Uterus (tissue), 3 donors: ENCODE measurements at regions not wholly inside any gene's neighbourhood (a gene's known extent, or its start where the extent isn't known, plus 50 kb on each side); places are given as distances from the start of the nearest gene placed in this dataset.

Source experiments
- DNase-seq, 2 donors: peaks; one replicate each; pipeline ENCODE4 v3.0.0-alpha.2; 2019 to 2020
- H3K27ac ChIP-seq, 2 donors: fragments of 200-600 bp; sonication (generic); 1 replicate in 1 of 2; 2 replicates in 1 of 2; pipeline ENCODE4 v1.5.1; 2016 to 2018
- H3K27me3 ChIP-seq, 2 donors: fragments of 200-600 bp; sonication (generic); one replicate each; pipeline ENCODE4 v1.5.1; 2018 to 2019; ENCODE audit warnings: control low read depth in 1 of 2
- H3K36me3 ChIP-seq, 2 donors: fragments of 200-600 bp; sonication (generic); one replicate each; pipeline ENCODE4 v1.5.1; 2019; ENCODE audit warnings: control low read depth in 1 of 2
- H3K4me1 ChIP-seq, 2 donors: fragments of 200-600 bp; sonication (generic); one replicate each; pipeline ENCODE4 v1.5.1; 2018 to 2019; ENCODE audit warnings: control low read depth in 1 of 2
- H3K4me3 ChIP-seq, 2 donors: fragments of 200-600 bp; sonication (generic); 1 replicate in 1 of 2; 2 replicates in 1 of 2; pipeline ENCODE4 v1.5.1; 2018 to 2019; ENCODE audit warnings: mild to moderate bottlenecking in 1 of 2
- H3K9me3 ChIP-seq, 2 donors: fragments of 200-600 bp; sonication (generic); one replicate each; pipeline ENCODE4 v1.5.1; 2019; ENCODE audit warnings: control low read depth in 1 of 2
- CTCF ChIP-seq, 4 experiments: fragments of 200-600 bp in 2 of 4; fragments of 450-650 bp in 2 of 4; sonication (generic) in 2 of 4; IDR thresholded peaks; one replicate each; pipeline ENCODE4 v1.5.1; 2016 to 2019; ENCODE audit warnings: antibody characterized with exemption in 4 of 4, mild to moderate bottlenecking in 2 of 4, moderate library complexity in 1 of 4
- POLR2A ChIP-seq, 2 donors: fragments of 450-650 bp; IDR thresholded peaks; one replicate each; pipeline ENCODE4 v1.6.1; 2016; ENCODE audit warnings: antibody characterized with exemption in 2 of 2, mild to moderate bottlenecking in 1 of 2, moderate library complexity in 1 of 2
- intact Hi-C: fragments of 100-400 bp; cut with DNase I; formaldehyde crosslinking; loops from one replicate; pipeline ENCODE4 v1.15.1; 2023; ENCODE audit warnings: low total_unique reads
- donor health status: DM: yes; HTN: yes; CAD: no.

- intact Hi-C loops: no loop called here
- H3K27ac ChIP-seq: no peak overlapping the region
- H3K4me3 ChIP-seq: no peak overlapping the region
- H3K36me3 ChIP-seq: no peaks in the 10 kb centered on the region
- H3K9me3 ChIP-seq: no peaks in the 10 kb centered on the region
- no peak for DNase-seq
- TF ChIP-seq CTCF (IDR thresholded peaks at IDR 0.05) (no peak), POLR2A (IDR thresholded peaks at IDR 0.05) (no peak)
- H3K4me1 ChIP-seq: no peaks in the 10 kb centered on the region
- no peaks in the 10 kb centered on the region for H3K27me3 ChIP-seq
These were observed 215.3 kb upstream of the GLI3 start for GRCh38 chr7:42452356-42452755.

GRCh38 chr7:42449431-42449830, 212.4 kb upstream of the GLI3 start:
- Histone ChIP-seq H3K9me3 (no peaks in the 10 kb centered on the region), H3K27ac (no peak overlapping the region), H3K4me3 (no peak overlapping the region), H3K36me3 (no peaks in the 10 kb centered on the region), H3K4me1 (no peaks in the 10 kb centered on the region), H3K27me3 (no peaks in the 10 kb centered on the region)
- no peak for DNase-seq
- TF ChIP-seq POLR2A (IDR thresholded peaks at IDR 0.05): no peak
- no peak for TF ChIP-seq CTCF (IDR thresholded peaks at IDR 0.05)
- intact Hi-C loops: no loop called here

GRCh38 chr7:42448901-42449300, 211.9 kb upstream of the GLI3 start:
- Histone ChIP-seq H3K36me3 (no peaks in the 10 kb centered on the region), H3K27ac (no peak overlapping the region), H3K27me3 (no peaks in the 10 kb centered on the region), H3K4me1 (no peaks in the 10 kb centered on the region), H3K4me3 (no peak overlapping the region), H3K9me3 (no peaks in the 10 kb centered on the region)
- TF ChIP-seq CTCF (IDR thresholded peaks at IDR 0.05) (no peak), POLR2A (IDR thresholded peaks at IDR 0.05) (no peak)
- DNase-seq: no peak
- intact Hi-C loops: no loop called here

GRCh38 chr7:42445691-42446090, 208.7 kb upstream of the GLI3 start:
- no peaks in the 10 kb centered on the region for H3K4me1 ChIP-seq
- H3K36me3 ChIP-seq: no peaks in the 10 kb centered on the region
- intact Hi-C loops: no loop called here
- H3K27me3 ChIP-seq: no peaks in the 10 kb centered on the region
- H3K9me3 ChIP-seq: no peaks in the 10 kb centered on the region
- no peak for DNase-seq
- no peak overlapping the region for H3K4me3 ChIP-seq
- H3K27ac ChIP-seq: no peak overlapping the region
- TF ChIP-seq POLR2A (IDR thresholded peaks at IDR 0.05): no peak
- TF ChIP-seq CTCF (IDR thresholded peaks at IDR 0.05): no peak

GRCh38 chr7:42440951-42441350, 203.9 kb upstream of the GLI3 start:
- Histone ChIP-seq H3K36me3 (no peaks in the 10 kb centered on the region), H3K9me3 (peaks cover 0 to 8% of the 10 kb centered on the region in 2 donors), H3K27me3 (no peaks in the 10 kb centered on the region), H3K4me1 (no peaks in the 10 kb centered on the region), H3K27ac (no peak overlapping the region), H3K4me3 (no peak overlapping the region)
- DNase-seq: no peak
- TF ChIP-seq CTCF (IDR thresholded peaks at IDR 0.05): no peak
- no peak for TF ChIP-seq POLR2A (IDR thresholded peaks at IDR 0.05)
- intact Hi-C loops: no loop called here
